PC-3 (cell line): ENCODE measurements at regions not wholly inside any gene's neighbourhood (a gene's known extent, or its start where the extent isn't known, plus 50 kb on each side); places are given as distances from the start of the nearest gene placed in this dataset.

Experiments
- ATAC-seq: fragments of 200-7000 bp; cut with Tn5 transposase; 2 replicates; pipeline ENCODE4 v1.9.1; 2020; ENCODE audit warnings: mild to moderate bottlenecking, moderate library complexity
- BruUV-seq: library from RNA; stranded (reverse); fragments of 400-500 nt; replicated peaks from 2 replicates; lab custom pipeline; 2021; lab: Mats Ljungman, UMichigan
- CTCF ChIA-PET: fragments of 300-600 bp; sonication (Branson Sonifier 250); formaldehyde crosslinking; loops from one replicate; lab custom pipeline; 2022; ENCODE audit warnings: antibody characterized with exemption; lab: Charles Lee
- POLR2A ChIA-PET: fragments of 300-600 bp; sonication (Branson Sonifier 250); formaldehyde crosslinking; loops from one replicate; lab custom pipeline; 2022; ENCODE audit warnings: antibody characterized with exemption; ENCODE audit not compliant: unreplicated experiment; lab: Charles Lee
- DNase-seq: peaks from one replicate; pipeline ENCODE4 v3.0.0-alpha.2; 2015
- H2AFZ ChIP-seq: fragments of 300-600 bp; sonication (generic); 2 replicates; pipeline ENCODE4 v1.6.0; 2016; ENCODE audit warnings: antibody characterized with exemption, low read length
- H3F3A ChIP-seq: fragments of 300-600 bp; sonication (generic); one replicate; pipeline ENCODE4 v1.6.0; 2017; ENCODE audit warnings: antibody characterized with exemption, low read length, control low read depth, mild to moderate bottlenecking; ENCODE audit not compliant: unreplicated experiment
- H3K27ac ChIP-seq: fragments of 300-600 bp; sonication (generic); 2 replicates; pipeline ENCODE4 v1.5.1; 2016; ENCODE audit warnings: mild to moderate bottlenecking, low read length
- H3K27me3 ChIP-seq: fragments of 300-600 bp; sonication (generic); 2 replicates; pipeline ENCODE4 v1.6.1; 2016; ENCODE audit warnings: low read length, mixed read lengths
- H3K36me3 ChIP-seq: fragments of 300-600 bp; sonication (generic); 2 replicates; pipeline ENCODE4 v1.6.1; 2016; ENCODE audit warnings: low read depth, mixed run types, low read length, mixed read lengths
- H3K4me1 ChIP-seq: fragments of 300-600 bp; sonication (generic); 2 replicates; pipeline ENCODE4 v1.5.1; 2016; ENCODE audit warnings: low read length; ENCODE audit not compliant: insufficient read depth
- H3K4me2 ChIP-seq: fragments of 300-600 bp; sonication (generic); 2 replicates; pipeline ENCODE4 v1.6.0; 2016; ENCODE audit warnings: low read length
- H3K4me3 ChIP-seq: fragments of 300-600 bp; sonication (generic); 2 replicates; pipeline ENCODE4 v1.5.1; 2016; ENCODE audit warnings: mild to moderate bottlenecking, low read length, mixed read lengths
- H3K79me2 ChIP-seq: fragments of 300-600 bp; sonication (generic); 2 replicates; pipeline ENCODE4 v1.6.1; 2017; ENCODE audit warnings: low read length, mixed read lengths
- H3K9ac ChIP-seq: fragments of 300-600 bp; sonication (generic); 2 replicates; pipeline ENCODE4 v1.6.0; 2016; ENCODE audit warnings: mild to moderate bottlenecking, low read length
- H3K9me2 ChIP-seq: fragments of 300-600 bp; sonication (generic); replicated peaks from 2 replicates; pipeline ENCODE4 v1.6.1; 2016; ENCODE audit warnings: mixed run types, low read length, mixed read lengths
- H3K9me3 ChIP-seq: fragments of 300-600 bp; sonication (generic); 2 replicates; pipeline ENCODE4 v1.6.1; 2016; ENCODE audit warnings: low read length, mixed read lengths
- H4K20me1 ChIP-seq: fragments of 300-600 bp; sonication (generic); 2 replicates; pipeline ENCODE4 v1.6.1; 2016; ENCODE audit warnings: low read length, mixed read lengths
- EZH2 ChIP-seq: fragments of 300-600 bp; sonication (generic); IDR thresholded peaks from one replicate; pipeline ENCODE4 v1.6.1; 2017; ENCODE audit warnings: antibody characterized with exemption, mild to moderate bottlenecking, low read length; ENCODE audit not compliant: unreplicated experiment
- EZH2phosphoT487 ChIP-seq: fragments of 300-600 bp; sonication (generic); IDR thresholded peaks from 2 replicates; pipeline ENCODE4 v1.6.1; 2018; ENCODE audit warnings: mild to moderate bottlenecking, antibody characterized with exemption, low read length, borderline replicate concordance
- intact Hi-C: fragments of 100-400 bp; cut with micrococcal nuclease; formaldehyde crosslinking; loops from 2 replicates; pipeline ENCODE4 v1.9.0; 2023
- TF ChIP-seq, protein P1 (sequence below): fragments of 300-600 bp; sonication (generic); conservative IDR thresholded peaks from 2 replicates; pipeline ENCODE4 v1.5.1; 2017; ENCODE audit warnings: antibody characterized with exemption, low read depth, mild to moderate bottlenecking, low read length

DNA sequence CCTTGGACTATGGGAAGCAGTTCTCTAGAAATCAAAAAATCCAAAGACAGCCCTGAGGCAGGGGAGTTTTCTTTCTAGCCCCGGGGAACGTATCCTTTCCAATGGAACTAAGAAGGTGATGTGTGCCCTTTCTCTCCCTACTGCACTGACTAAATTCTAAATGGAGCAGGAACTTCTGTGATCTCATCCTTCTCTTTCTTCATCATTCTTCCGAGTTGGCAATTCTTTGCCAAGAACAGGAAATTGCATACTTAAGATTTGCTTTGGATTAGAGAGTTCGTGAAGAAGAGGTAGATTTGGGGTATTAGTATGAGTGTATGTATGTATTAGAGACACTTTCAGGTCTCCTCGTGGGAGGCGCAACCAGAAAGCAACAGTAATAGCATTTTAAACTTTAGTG is 178.0 kb upstream of the PIK3R1 start:
- CTCF ChIA-PET = no interaction called here
- Histone ChIP-seq H3K27ac (no peak overlapping the region), H3K9me2 (no peaks in the 10 kb centered on the region), H3K79me2 (no peaks in the 10 kb centered on the region), H3K36me3 (no peaks in the 10 kb centered on the region), H3F3A (no peaks in the 10 kb centered on the region), H3K9ac (no peak overlapping the region), H4K20me1 (no peaks in the 10 kb centered on the region), H3K9me3 (no peaks in the 10 kb centered on the region), H3K4me1 (no peaks in the 10 kb centered on the region), H3K4me2 (no peak overlapping the region), H3K4me3 (no peak overlapping the region), H3K27me3 (no peaks in the 10 kb centered on the region), H2AFZ (no peak overlapping the region)
- intact Hi-C loops = no loop called here
- no TSS peak for BruUV-seq
- TF ChIP-seq, protein P1, sequence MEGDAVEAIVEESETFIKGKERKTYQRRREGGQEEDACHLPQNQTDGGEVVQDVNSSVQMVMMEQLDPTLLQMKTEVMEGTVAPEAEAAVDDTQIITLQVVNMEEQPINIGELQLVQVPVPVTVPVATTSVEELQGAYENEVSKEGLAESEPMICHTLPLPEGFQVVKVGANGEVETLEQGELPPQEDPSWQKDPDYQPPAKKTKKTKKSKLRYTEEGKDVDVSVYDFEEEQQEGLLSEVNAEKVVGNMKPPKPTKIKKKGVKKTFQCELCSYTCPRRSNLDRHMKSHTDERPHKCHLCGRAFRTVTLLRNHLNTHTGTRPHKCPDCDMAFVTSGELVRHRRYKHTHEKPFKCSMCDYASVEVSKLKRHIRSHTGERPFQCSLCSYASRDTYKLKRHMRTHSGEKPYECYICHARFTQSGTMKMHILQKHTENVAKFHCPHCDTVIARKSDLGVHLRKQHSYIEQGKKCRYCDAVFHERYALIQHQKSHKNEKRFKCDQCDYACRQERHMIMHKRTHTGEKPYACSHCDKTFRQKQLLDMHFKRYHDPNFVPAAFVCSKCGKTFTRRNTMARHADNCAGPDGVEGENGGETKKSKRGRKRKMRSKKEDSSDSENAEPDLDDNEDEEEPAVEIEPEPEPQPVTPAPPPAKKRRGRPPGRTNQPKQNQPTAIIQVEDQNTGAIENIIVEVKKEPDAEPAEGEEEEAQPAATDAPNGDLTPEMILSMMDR = no peak
- TF ChIP-seq EZH2phosphoT487 (no peak), EZH2 (no peak)
- no peak for ATAC-seq
- POLR2A ChIA-PET = no interaction called here
- no peak for DNase-seq

GRCh38 chr5:68033961-68034571 is 181.5 kb upstream of the PIK3R1 start:
- H3K4me1 ChIP-seq = no peaks in the 10 kb centered on the region
- H3K9ac ChIP-seq = no peak overlapping the region
- no peak for TF ChIP-seq EZH2phosphoT487
- TF ChIP-seq, protein P1 = no peak
- no peaks in the 10 kb centered on the region for H3K27me3 ChIP-seq
- H3K4me3 ChIP-seq = no peak overlapping the region
- no peaks in the 10 kb centered on the region for H3K79me2 ChIP-seq
- intact Hi-C loops = no loop called here
- no peak overlapping the region for H2AFZ ChIP-seq
- CTCF ChIA-PET = no interaction called here
- POLR2A ChIA-PET = no interaction called here
- no peaks in the 10 kb centered on the region for H4K20me1 ChIP-seq
- no peaks in the 10 kb centered on the region for H3F3A ChIP-seq
- BruUV-seq = no TSS peak
- no peaks in the 10 kb centered on the region for H3K9me3 ChIP-seq
- no peak overlapping the region for H3K27ac ChIP-seq
- H3K36me3 ChIP-seq = no peaks in the 10 kb centered on the region
- H3K9me2 ChIP-seq = no peaks in the 10 kb centered on the region
- H3K4me2 ChIP-seq = no peak overlapping the region
- ATAC-seq (no peak), DNase-seq (no peak)

- CTCF ChIA-PET = no interaction called here
- BruUV-seq = no TSS peak
- POLR2A ChIA-PET = no interaction called here
Measured at GRCh38 chr5:68033029-68033428, 182.5 kb upstream of the PIK3R1 start.

More at GRCh38 chr5:68033029-68033428, 182.5 kb upstream of the PIK3R1 start:
- Histone ChIP-seq H3K4me1 (no peaks in the 10 kb centered on the region), H3K9me3 (no peaks in the 10 kb centered on the region), H3K9ac (no peak overlapping the region), H2AFZ (no peak overlapping the region), H3F3A (no peaks in the 10 kb centered on the region), H3K9me2 (no peaks in the 10 kb centered on the region), H3K4me2 (no peak overlapping the region), H3K4me3 (no peak overlapping the region), H3K27ac (no peak overlapping the region), H4K20me1 (no peaks in the 10 kb centered on the region), H3K27me3 (no peaks in the 10 kb centered on the region), H3K79me2 (no peaks in the 10 kb centered on the region), H3K36me3 (no peaks in the 10 kb centered on the region)
- ATAC-seq = no peak
- intact Hi-C loops = no loop called here
- TF ChIP-seq, protein P1 = no peak
- TF ChIP-seq EZH2phosphoT487 (no peak), EZH2 (no peak)
- no peak for DNase-seq
